GM13977 (cell line): ENCODE measurements at regions not wholly inside any gene's neighbourhood (a gene's known extent, or its start where the extent isn't known, plus 50 kb on each side); places are given as distances from the start of the nearest gene placed in this dataset.
"Not testable (repeated sequence)": the region's sequence is repeated elsewhere in the genome, so short reads cannot be mapped to it uniquely, and the experiment has no call there.

Experiments
- DNase-seq: peaks from one replicate; pipeline ENCODE4 v3.0.0; 2012; ENCODE audit warnings: low spot score
- CTCF ChIP-seq: IDR thresholded peaks from 2 replicates; pipeline ENCODE4 v1.5.1; 2012; ENCODE audit warnings: mild to moderate bottlenecking, control low read depth; ENCODE audit not compliant: insufficient read depth; ENCODE audit errors: extremely low read depth, missing control alignments
- in situ Hi-C: fragments of 300-500 bp; cut with MboI; formaldehyde crosslinking; loops from one replicate; pipeline ENCODE4 v1.12.0; 2022; ENCODE audit warnings: low sequenced_read_pairs, low pct_unique_long_range_greater_than_20kb, mixed read lengths, inconsistent platforms; ENCODE audit not compliant: unreplicated experiment

- DNase-seq = no peak
- no peak for TF ChIP-seq CTCF
- in situ Hi-C loops = no loop called here
These were observed 249.5 kb upstream of the PTGER4 start for GRCh38 chr5:40430101-40430710.

GRCh38 chr5:40429258-40430100 is 250.2 kb upstream of the PTGER4 start:
- DNase-seq = no peak
- in situ Hi-C loops = no loop called here
- TF ChIP-seq CTCF = no peak

GRCh38 chr5:40428815-40429214 is 250.9 kb upstream of the PTGER4 start:
- no peak for DNase-seq
- in situ Hi-C loops = no loop called here
- TF ChIP-seq CTCF = no peak

GRCh38 chr5:40428126-40428525 is 251.6 kb upstream of the PTGER4 start:
- no peak for TF ChIP-seq CTCF
- no peak for DNase-seq
- in situ Hi-C loops = no loop called here

- in situ Hi-C loops, DNase-seq: not testable (repeated sequence)
These were observed 262.5 kb upstream of the PTGER4 start for GRCh38 chr5:40417046-40417810.

- TF ChIP-seq CTCF = no peak
- in situ Hi-C loops = no loop called here
- DNase-seq = no peak
These were observed 263.1 kb upstream of the PTGER4 start for GRCh38 chr5:40416588-40416987.
